DND-41 (cell line): ENCODE measurements at regions not wholly inside any gene's neighbourhood (a gene's known extent, or its start where the extent isn't known, plus 50 kb on each side); places are given as distances from the start of the nearest gene placed in this dataset.

Source experiments
- CTCF ChIP-seq: IDR thresholded peaks from 2 replicates; pipeline ENCODE4 v1.5.1; 2012; ENCODE audit warnings: borderline replicate concordance, low read length, moderate library complexity, mild to moderate bottlenecking; ENCODE audit not compliant: poor library complexity, severe bottlenecking; ENCODE audit errors: extremely low read depth
- EZH2 ChIP-seq: IDR thresholded peaks from 3 replicates; pipeline ENCODE4 v1.6.1; 2012; ENCODE audit warnings: borderline replicate concordance, low read depth, mild to moderate bottlenecking, moderate library complexity, low read length, inconsistent platforms; ENCODE audit not compliant: severe bottlenecking

- TF ChIP-seq CTCF (no peak), EZH2 (no peak)
These were observed 254.1 kb upstream of the DAPK1 start for GRCh38 chr9:87243602-87244001.
